ENCODE measurements at regions not wholly inside any gene's neighbourhood (a gene's known extent, or its start where the extent isn't known, plus 50 kb on each side); places are given as distances from the start of the nearest gene placed in this dataset.
"Not testable (repeated sequence)": the region's sequence is repeated elsewhere in the genome, so short reads cannot be mapped to it uniquely, and the experiment has no call there.

DNA sequence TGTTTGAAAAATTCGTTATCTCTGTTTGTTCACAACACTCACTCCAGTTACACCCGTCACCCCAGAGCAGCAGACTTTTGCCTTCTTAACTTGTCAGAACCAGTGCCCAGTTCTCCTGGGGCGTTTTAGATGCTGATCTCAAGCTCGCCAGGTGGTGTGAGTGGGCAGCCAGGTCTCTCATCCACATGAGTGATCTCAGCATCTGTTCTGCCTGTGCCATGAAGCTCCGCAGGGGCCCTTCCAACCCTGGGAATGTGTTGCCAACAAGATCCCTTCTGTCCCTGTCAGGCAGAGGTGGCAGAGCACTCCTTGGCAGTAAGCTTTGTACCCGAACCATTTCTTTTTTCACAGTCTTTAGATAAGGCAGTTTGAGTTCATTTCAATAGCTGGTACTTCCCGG is 896.5 kb downstream of the UQCRFS1 start:
- Histone ChIP-seq H3K9me3 (no peaks in the 10 kb centered on the region), H3K27me3 (peaks cover 0 to 2% (median 0%) of the 10 kb centered on the region in 9 donors), H3K27ac (no peak overlapping the region), H3K36me3 (no peaks in the 10 kb centered on the region), H3K4me1 (peaks cover 0 to 7% (median 0%) of the 10 kb centered on the region in 12 donors), H3K4me3 (no peak overlapping the region)
- 68 to 83% (median 75%) methylated on average over 7 of the region's 7 CpGs for WGBS, 4 donors
- DNase-seq (no peak), ATAC-seq (no peak)
- no peak for TF ChIP-seq POLR2A (IDR thresholded peaks at IDR 0.05)
- intact Hi-C loops (cut with DNase I), result no loop called here

DNA sequence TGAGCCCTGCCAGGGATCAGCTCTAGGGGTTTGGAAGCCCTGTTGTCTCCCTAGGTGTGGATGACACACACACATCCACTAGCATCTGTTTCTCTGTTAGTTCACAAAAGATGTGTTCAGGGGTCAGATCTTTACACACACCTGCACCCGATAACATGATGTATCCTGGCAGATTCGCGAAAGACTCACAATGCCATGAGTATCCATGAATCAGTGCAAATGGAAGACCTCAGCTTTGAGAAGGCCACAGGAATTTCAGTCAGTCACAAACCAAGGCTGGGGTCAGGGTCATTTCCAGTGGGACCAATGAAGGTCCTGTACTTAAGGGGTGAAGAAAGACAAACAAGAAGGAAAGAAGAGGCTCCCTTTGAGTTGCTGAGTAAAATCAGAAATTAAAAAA is 898.2 kb downstream of the UQCRFS1 start:
- intact Hi-C loops (cut with DNase I), result no loop called here
- peaks cover 0 to 2% (median 0%) of the 10 kb centered on the region in 9 donors for H3K27me3 ChIP-seq

DNA sequence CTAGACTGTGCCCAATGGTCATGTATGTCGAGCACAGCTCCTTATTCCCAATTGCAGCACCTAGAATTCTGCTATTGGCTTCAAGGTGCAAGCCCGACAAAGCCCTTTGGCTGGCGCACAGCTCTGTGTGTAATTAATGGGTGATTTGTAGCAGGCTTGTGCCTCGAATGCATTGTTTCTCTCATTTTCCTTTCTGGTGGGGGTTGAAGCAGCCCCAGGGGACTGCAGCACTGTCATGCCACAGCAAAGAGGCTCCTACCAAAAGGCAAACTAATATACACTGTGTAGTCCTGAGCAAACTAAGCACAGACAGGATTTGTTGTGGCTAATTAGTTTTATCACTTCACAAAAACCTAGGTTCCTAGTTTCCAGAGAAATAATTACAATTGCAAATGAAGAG is 898.7 kb downstream of the UQCRFS1 start:
- Histone ChIP-seq H3K4me3 (peak overlapping the region in 1 of 12 donors; percentile 0), H3K4me1 (peaks cover 0 to 7% (median 0%) of the 10 kb centered on the region in 12 donors), H3K9me3 (no peaks in the 10 kb centered on the region), H3K36me3 (no peaks in the 10 kb centered on the region), H3K27me3 (peaks cover 0 to 2% (median 0%) of the 10 kb centered on the region in 9 donors), H3K27ac (peak overlapping the region in 4 of 12 donors; percentile 19 to 57 (median 44))
- intact Hi-C loops (cut with DNase I), result no loop called here
- ATAC-seq (no peak), DNase-seq (no peak)
- WGBS, 4 donors, result 61 to 76% (median 65%) methylated on average over 4 of the region's 4 CpGs
- TF ChIP-seq, protein P1, sequence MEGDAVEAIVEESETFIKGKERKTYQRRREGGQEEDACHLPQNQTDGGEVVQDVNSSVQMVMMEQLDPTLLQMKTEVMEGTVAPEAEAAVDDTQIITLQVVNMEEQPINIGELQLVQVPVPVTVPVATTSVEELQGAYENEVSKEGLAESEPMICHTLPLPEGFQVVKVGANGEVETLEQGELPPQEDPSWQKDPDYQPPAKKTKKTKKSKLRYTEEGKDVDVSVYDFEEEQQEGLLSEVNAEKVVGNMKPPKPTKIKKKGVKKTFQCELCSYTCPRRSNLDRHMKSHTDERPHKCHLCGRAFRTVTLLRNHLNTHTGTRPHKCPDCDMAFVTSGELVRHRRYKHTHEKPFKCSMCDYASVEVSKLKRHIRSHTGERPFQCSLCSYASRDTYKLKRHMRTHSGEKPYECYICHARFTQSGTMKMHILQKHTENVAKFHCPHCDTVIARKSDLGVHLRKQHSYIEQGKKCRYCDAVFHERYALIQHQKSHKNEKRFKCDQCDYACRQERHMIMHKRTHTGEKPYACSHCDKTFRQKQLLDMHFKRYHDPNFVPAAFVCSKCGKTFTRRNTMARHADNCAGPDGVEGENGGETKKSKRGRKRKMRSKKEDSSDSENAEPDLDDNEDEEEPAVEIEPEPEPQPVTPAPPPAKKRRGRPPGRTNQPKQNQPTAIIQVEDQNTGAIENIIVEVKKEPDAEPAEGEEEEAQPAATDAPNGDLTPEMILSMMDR (IDR thresholded peaks at IDR 0.05), result no peak
- TF ChIP-seq POLR2A (IDR thresholded peaks at IDR 0.05), result no peak

More for the DNA sequence above, 898.2 kb downstream of the UQCRFS1 start:
- no peaks in the 10 kb centered on the region for H3K9me3 ChIP-seq
- no peak for ATAC-seq
- WGBS, 4 donors, result 54 to 87% (median 78%) methylated on average over 3 of the region's 3 CpGs
- TF ChIP-seq, protein P1 (IDR thresholded peaks at IDR 0.05), result no peak
- no peak for TF ChIP-seq POLR2A (IDR thresholded peaks at IDR 0.05)
- H3K36me3 ChIP-seq, result no peaks in the 10 kb centered on the region
- H3K4me1 ChIP-seq, result peaks cover 0 to 7% (median 0%) of the 10 kb centered on the region in 12 donors
- no peak overlapping the region for H3K27ac ChIP-seq
- H3K4me3 ChIP-seq, result no peak overlapping the region
- DNase-seq, result no peak

DNA sequence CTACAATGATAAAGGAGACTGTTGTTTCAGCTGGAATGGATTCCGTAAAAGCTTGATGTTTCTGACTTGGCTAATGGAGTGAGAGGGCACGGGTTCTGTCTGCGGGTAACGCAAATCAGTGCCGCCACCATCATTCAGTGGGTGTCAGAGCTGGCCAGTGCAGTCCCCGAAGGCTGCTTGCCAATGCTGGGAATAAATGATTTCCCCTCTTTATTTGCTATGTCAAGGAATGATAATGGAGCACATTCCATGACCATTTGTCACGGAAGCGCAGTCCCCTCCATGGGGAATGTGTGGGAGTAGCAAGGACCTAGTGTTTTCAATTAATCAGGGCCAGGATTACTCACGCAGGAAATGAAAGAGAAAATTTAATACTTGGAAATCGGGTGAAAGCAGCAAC is 899.3 kb downstream of the UQCRFS1 start:
- Histone ChIP-seq H3K4me1 (peaks cover 0 to 7% (median 0%) of the 10 kb centered on the region in 12 donors), H3K9me3 (no peaks in the 10 kb centered on the region), H3K4me3 (no peak overlapping the region), H3K27ac (peak overlapping the region in 6 of 12 donors; percentile 9 to 57 (median 34)), H3K36me3 (no peaks in the 10 kb centered on the region), H3K27me3 (peaks cover 0 to 1% (median 0%) of the 10 kb centered on the region in 9 donors)
- intact Hi-C loops (cut with DNase I), result no loop called here
- DNase-seq (peak in 4 of 5 donors; percentile 45 to 59 (median 50)), ATAC-seq (peak; percentile 48 to 90 (median 76))
- WGBS, 4 donors, result 58 to 68% (median 62%) methylated on average over 10 of the region's 10 CpGs
- TF ChIP-seq, protein P1 (IDR thresholded peaks at IDR 0.05), result no peak
- TF ChIP-seq POLR2A (IDR thresholded peaks at IDR 0.05), result no peak

DNA sequence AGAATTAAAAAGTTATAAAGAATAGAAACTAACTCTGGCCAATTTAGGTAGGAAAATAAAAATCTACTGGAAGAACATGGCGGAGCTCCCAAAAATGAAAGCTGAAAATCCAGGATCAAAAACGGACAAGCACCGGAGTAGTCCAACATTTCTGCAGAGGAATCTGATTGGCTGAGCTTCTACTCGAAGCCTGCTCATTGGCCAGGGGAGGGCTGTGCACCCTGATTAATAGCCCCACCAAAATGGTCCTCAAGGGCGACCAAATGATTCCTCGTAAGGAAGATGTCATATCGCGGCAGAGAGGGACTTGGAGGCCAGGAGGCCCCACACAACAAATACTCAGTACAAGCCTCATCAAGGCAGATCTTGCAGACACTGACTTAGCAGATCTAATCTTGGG is 900.7 kb downstream of the UQCRFS1 start:
- WGBS, 4 donors, result 58 to 88% (median 80%) methylated on average over 8 of the region's 8 CpGs
- H3K27me3 ChIP-seq, result no peaks in the 10 kb centered on the region
- ATAC-seq, result no peak
- H3K9me3 ChIP-seq, result no peaks in the 10 kb centered on the region
- no peak overlapping the region for H3K27ac ChIP-seq
- DNase-seq, result no peak
- intact Hi-C loops (cut with DNase I), result no loop called here
- peaks cover 0 to 7% (median 0%) of the 10 kb centered on the region in 12 donors for H3K4me1 ChIP-seq
- TF ChIP-seq POLR2A (IDR thresholded peaks at IDR 0.05), result no peak
- TF ChIP-seq, protein P1 (IDR thresholded peaks at IDR 0.05), result no peak
- H3K4me3 ChIP-seq, result no peak overlapping the region
- no peaks in the 10 kb centered on the region for H3K36me3 ChIP-seq

GRCh38 chr19:28310829-28311228 is 902.1 kb downstream of the UQCRFS1 start:
- intact Hi-C loops (cut with DNase I); H3K4me3 ChIP-seq; DNase-seq; H3K9me3 ChIP-seq; H3K36me3 ChIP-seq; H3K4me1 ChIP-seq; H3K27me3 ChIP-seq; H3K27ac ChIP-seq; ATAC-seq: not testable (repeated sequence)
- 87 to 91% (median 90%) methylated on average over 1 to 2 of the region's 2 CpGs for WGBS, 4 donors

All from heart left ventricle (tissue), 16 donors.